SU-DHL-6 (cell line): ENCODE measurements at regions not wholly inside any gene's neighbourhood (a gene's known extent, or its start where the extent isn't known, plus 50 kb on each side); places are given as distances from the start of the nearest gene placed in this dataset.

Experiments
- H2AFZ ChIP-seq: fragments of 200-600 bp; sonication (generic); 2 replicates; pipeline ENCODE4 v1.6.1; 2014; ENCODE audit warnings: low read depth, mild to moderate bottlenecking, moderate library complexity, mixed read lengths, antibody characterized with exemption, low read length; ENCODE audit not compliant: severe bottlenecking
- H3F3A ChIP-seq: fragments of 200-600 bp; shearing (Covaris generic); 2 replicates; pipeline ENCODE4 v1.6.0; 2016; ENCODE audit warnings: antibody characterized with exemption, mild to moderate bottlenecking; ENCODE audit not compliant: insufficient read depth
- H3K27ac ChIP-seq: fragments of 200-600 bp; sonication (generic); 2 replicates; pipeline ENCODE4 v1.5.1; 2016; ENCODE audit warnings: low read depth, mild to moderate bottlenecking, low read length, moderate library complexity, mixed read lengths
- H3K27me3 ChIP-seq: fragments of 200-600 bp; sonication (generic), shearing (Covaris generic); 2 replicates; pipeline ENCODE4 v1.6.0; 2014; ENCODE audit warnings: mild to moderate bottlenecking, low read length
- H3K36me3 ChIP-seq: fragments of 200-600 bp; sonication (generic); 2 replicates; pipeline ENCODE4 v1.6.1; 2014; ENCODE audit warnings: mild to moderate bottlenecking, low read length, mixed read lengths
- H3K4me2 ChIP-seq: fragments of 300-600, 200-600 bp; shearing (Covaris generic), sonication (generic); 2 replicates; pipeline ENCODE4 v1.6.0; 2014; ENCODE audit warnings: low read length, low read depth, mild to moderate bottlenecking; ENCODE audit not compliant: poor library complexity, severe bottlenecking
- H3K4me3 ChIP-seq: fragments of 200-600 bp; sonication (generic); 2 replicates; pipeline ENCODE4 v1.5.1; 2014; ENCODE audit warnings: antibody characterized with exemption, low read length, mild to moderate bottlenecking, mixed read lengths; ENCODE audit not compliant: insufficient read depth, poor library complexity, severe bottlenecking
- H3K79me2 ChIP-seq: fragments of 200-600 bp; sonication (generic); 2 replicates; pipeline ENCODE4 v1.6.1; 2014; ENCODE audit warnings: mild to moderate bottlenecking, low read length, moderate library complexity; ENCODE audit not compliant: insufficient read depth
- H3K9ac ChIP-seq: fragments of 200-600 bp; sonication (generic); 2 replicates; pipeline ENCODE4 v1.7.0; 2014; ENCODE audit warnings: mild to moderate bottlenecking, low read length
- H3K9me2 ChIP-seq: fragments of 200-600 bp; sonication (generic); replicated peaks from 2 replicates; pipeline ENCODE4 v1.6.1; 2014; ENCODE audit warnings: low read length; ENCODE audit not compliant: insufficient read depth
- H3K9me3 ChIP-seq: fragments of 200-600 bp; sonication (generic); 2 replicates; pipeline ENCODE4 v1.6.1; 2014; ENCODE audit warnings: low read length, mixed read lengths; ENCODE audit not compliant: insufficient read depth
- H4K20me1 ChIP-seq: fragments of 200-600 bp; sonication (generic); 2 replicates; pipeline ENCODE4 v1.6.1; 2014; ENCODE audit warnings: low read depth, mild to moderate bottlenecking, antibody characterized with exemption, low read length, moderate library complexity, mixed read lengths
- CTCF ChIP-seq: fragments of 200-600 bp; sonication (generic); IDR thresholded peaks from one replicate; pipeline ENCODE4 v1.5.1; 2017; ENCODE audit warnings: antibody characterized with exemption, mild to moderate bottlenecking, low read length, moderate library complexity; ENCODE audit not compliant: insufficient read depth, poor library complexity, severe bottlenecking
- EZH2phosphoT487 ChIP-seq: fragments of 200-600 bp; sonication (generic), shearing (Covaris generic); conservative IDR thresholded peaks from 2 replicates; pipeline ENCODE4 v1.6.1; 2018; ENCODE audit warnings: mild to moderate bottlenecking, antibody characterized with exemption, low read length, moderate library complexity, mixed read lengths

- H3K79me2 ChIP-seq: no peaks in the 10 kb centered on the region
- H3K36me3 ChIP-seq: no peaks in the 10 kb centered on the region
- no peaks in the 10 kb centered on the region for H3K9me2 ChIP-seq
- no peaks in the 10 kb centered on the region for H3K9me3 ChIP-seq
- no peaks in the 10 kb centered on the region for H4K20me1 ChIP-seq
- H3K27me3 ChIP-seq: 0 out of 2 replicates have a peak, but pooled peaks cover 3% of the 10 kb centered on the region
- no peak for TF ChIP-seq EZH2phosphoT487
- no peak for TF ChIP-seq CTCF
- H3K9ac ChIP-seq: no peak overlapping the region
- no peak overlapping the region for H3K4me3 ChIP-seq
- H3K27ac ChIP-seq: no peak overlapping the region
- H3F3A ChIP-seq: no peaks in the 10 kb centered on the region
- no peak overlapping the region for H3K4me2 ChIP-seq
- no peak overlapping the region for H2AFZ ChIP-seq
Measured at GRCh38 chr11:23542189-23542588, 681.9 kb upstream of the CCDC179 start.

- no peaks in the 10 kb centered on the region for H3K79me2 ChIP-seq
Measured at GRCh38 chr11:23542816-23543215, 682.5 kb upstream of the CCDC179 start.

GRCh38 chr11:23543651-23544222 lies 683.5 kb upstream of the CCDC179 start:
- Histone ChIP-seq H3K4me3 (no peak overlapping the region), H3K9me3 (no peaks in the 10 kb centered on the region), H3K27me3 (0 out of 2 replicates have a peak, but pooled peaks cover 3% of the 10 kb centered on the region), H3K4me2 (no peak overlapping the region), H2AFZ (no peak overlapping the region), H3K9me2 (no peaks in the 10 kb centered on the region), H4K20me1 (no peaks in the 10 kb centered on the region), H3K9ac (no peak overlapping the region), H3K36me3 (no peaks in the 10 kb centered on the region), H3K27ac (no peak overlapping the region), H3F3A (no peaks in the 10 kb centered on the region), H3K79me2 (no peaks in the 10 kb centered on the region)
- TF ChIP-seq CTCF (no peak), EZH2phosphoT487 (no peak)

More at GRCh38 chr11:23542816-23543215, 682.5 kb upstream of the CCDC179 start:
- Histone ChIP-seq H4K20me1 (no peaks in the 10 kb centered on the region), H2AFZ (no peak overlapping the region), H3K4me3 (no peak overlapping the region), H3K36me3 (no peaks in the 10 kb centered on the region), H3K4me2 (no peak overlapping the region), H3F3A (no peaks in the 10 kb centered on the region), H3K27me3 (0 out of 2 replicates have a peak, but pooled peaks cover 3% of the 10 kb centered on the region), H3K27ac (no peak overlapping the region), H3K9me3 (no peaks in the 10 kb centered on the region), H3K9ac (no peak overlapping the region), H3K9me2 (no peaks in the 10 kb centered on the region)
- TF ChIP-seq CTCF (no peak), EZH2phosphoT487 (no peak)
